GM12878 (cell line): ENCODE measurements at regions not wholly inside any gene's neighbourhood (a gene's known extent, or its start where the extent isn't known, plus 50 kb on each side); places are given as distances from the start of the nearest gene placed in this dataset.

ENCODE experiments used
- CTCF ChIP-seq, 3 experiments: IDR thresholded peaks in 2 of 3; conservative IDR thresholded peaks in 1 of 3; 2 replicates each; pipeline ENCODE4 v1.5.1; 2011; ENCODE audit warnings: low read depth in 3 of 3, low read length in 3 of 3, mild to moderate bottlenecking in 3 of 3, control low read depth in 2 of 3, moderate library complexity in 2 of 3, inconsistent platforms in 1 of 3, mixed read lengths in 1 of 3; ENCODE audit not compliant: control insufficient read depth in 2 of 3, insufficient read depth in 1 of 3; ENCODE audit errors: extremely low read depth in 1 of 3
- EZH2 ChIP-seq: IDR thresholded peaks from 2 replicates; pipeline ENCODE4 v1.6.1; 2012; ENCODE audit warnings: low read depth, mild to moderate bottlenecking, control low read depth, inconsistent platforms, low read length, borderline replicate concordance; ENCODE audit not compliant: control insufficient read depth
- HDAC6 ChIP-seq: fragments of 200-600 bp; sonication (generic); IDR thresholded peaks from one replicate; pipeline ENCODE4 v1.8.0; 2017; ENCODE audit warnings: antibody characterized with exemption; ENCODE audit not compliant: unreplicated experiment
- MXI1 ChIP-seq: fragments of 150-350 bp; IDR thresholded peaks from 2 replicates; pipeline ENCODE4 v1.6.1; 2011; ENCODE audit warnings: low read depth, mild to moderate bottlenecking, inconsistent platforms, low read length, improper control_type of control experiment
- PAX5 ChIP-seq: IDR thresholded peaks from 2 replicates; pipeline ENCODE4 v1.6.1; 2011; ENCODE audit warnings: low read depth, low read length, borderline replicate concordance
- POLR2AphosphoS5 ChIP-seq: IDR thresholded peaks from 2 replicates; pipeline ENCODE4 v1.6.1; 2011; ENCODE audit warnings: mild to moderate bottlenecking, low read length, inconsistent platforms
- REST ChIP-seq: IDR thresholded peaks from 2 replicates; pipeline ENCODE4 v1.6.1; 2012; ENCODE audit warnings: mild to moderate bottlenecking, low read depth, low read length
- ZBTB33 ChIP-seq: fragments of 450-650 bp; IDR thresholded peaks from 2 replicates; pipeline ENCODE4 v1.6.1; 2017; ENCODE audit warnings: mild to moderate bottlenecking

GRCh38 chr14:98997526-98998205, 274.3 kb downstream of the BCL11B start:
- no peak for TF ChIP-seq POLR2AphosphoS5
- no peak for TF ChIP-seq EZH2
- TF ChIP-seq CTCF (IDR thresholded peaks at IDR 0.05 in 2 of 3, conservative IDR thresholded peaks at IDR 0.05 in 1 of 3; ENCODE audit: control insufficient read depth in 2 of 3, extremely low read depth in 1 of 3, insufficient read depth in 1 of 3, low read depth in 3 of 3, low read length in 3 of 3) = no peak
- TF ChIP-seq REST = no peak
- TF ChIP-seq HDAC6 = no peak
- TF ChIP-seq ZBTB33 = no peak
- TF ChIP-seq MXI1 = no peak
- TF ChIP-seq PAX5 = no peak
